SJCRH30 (cell line): ENCODE measurements at regions not wholly inside any gene's neighbourhood (a gene's known extent, or its start where the extent isn't known, plus 50 kb on each side); places are given as distances from the start of the nearest gene placed in this dataset.

Source experiments
- DNase-seq, 2 experiments: peaks; one replicate each; pipeline ENCODE4 v3.0.0-alpha.2; 2015 to 2020
- H3K27ac ChIP-seq: fragments of 250-450 bp; sonication (Bioruptor Pico); 2 replicates; pipeline ENCODE4 v1.5.1; 2020; ENCODE audit warnings: mild to moderate bottlenecking, moderate library complexity
- H3K27me3 ChIP-seq: fragments of 250-450 bp; sonication (Bioruptor Pico); 2 replicates; pipeline ENCODE4 v1.5.1; 2020; ENCODE audit warnings: mild to moderate bottlenecking, moderate library complexity
- H3K36me3 ChIP-seq: fragments of 250-450 bp; sonication (Bioruptor Pico); 2 replicates; pipeline ENCODE4 v1.5.1; 2020; ENCODE audit warnings: mild to moderate bottlenecking, moderate library complexity
- H3K4me1 ChIP-seq: fragments of 250-450 bp; sonication (Bioruptor Pico); 2 replicates; pipeline ENCODE4 v1.5.1; 2020; ENCODE audit warnings: mild to moderate bottlenecking, moderate library complexity
- H3K4me3 ChIP-seq: fragments of 250-450 bp; sonication (Bioruptor Pico); 2 replicates; pipeline ENCODE4 v1.5.1; 2020; ENCODE audit warnings: mild to moderate bottlenecking, moderate library complexity
- H3K9me3 ChIP-seq: fragments of 250-450 bp; sonication (Bioruptor Pico); replicated peaks from 2 replicates; pipeline ENCODE4 v1.5.1; 2020; ENCODE audit warnings: mild to moderate bottlenecking, moderate library complexity

GRCh38 chr2:133955169-133955568, 298.7 kb upstream of the MGAT5 start:
- H3K27me3 ChIP-seq: no peaks in the 10 kb centered on the region; the same call in 1 of the 2 replicates
- H3K4me1 ChIP-seq: no peaks in the 10 kb centered on the region
- H3K27ac ChIP-seq: no peak overlapping the region
- H3K9me3 ChIP-seq: no peaks in the 10 kb centered on the region
- H3K4me3 ChIP-seq: no peak overlapping the region
- DNase-seq: no peak
- no peaks in the 10 kb centered on the region for H3K36me3 ChIP-seq

- Histone ChIP-seq H3K36me3 (no peaks in the 10 kb centered on the region), H3K4me1 (no peaks in the 10 kb centered on the region), H3K4me3 (no peak overlapping the region), H3K9me3 (no peaks in the 10 kb centered on the region), H3K27ac (no peak overlapping the region), H3K27me3 (no peaks in the 10 kb centered on the region; the same call in 1 of the 2 replicates)
- DNase-seq: no peak
These were observed 297.4 kb upstream of the MGAT5 start for GRCh38 chr2:133956434-133956935.

GRCh38 chr2:133957724-133958480, 296.0 kb upstream of the MGAT5 start:
- no peak overlapping the region for H3K27ac ChIP-seq
- H3K4me1 ChIP-seq: no peaks in the 10 kb centered on the region
- H3K27me3 ChIP-seq: no peaks in the 10 kb centered on the region; the same call in 1 of the 2 replicates
- H3K36me3 ChIP-seq: no peaks in the 10 kb centered on the region
- no peaks in the 10 kb centered on the region for H3K9me3 ChIP-seq
- no peak for DNase-seq
- H3K4me3 ChIP-seq: no peak overlapping the region

GRCh38 chr2:133959066-133959465, 294.8 kb upstream of the MGAT5 start:
- Histone ChIP-seq H3K4me1 (no peaks in the 10 kb centered on the region), H3K4me3 (no peak overlapping the region)
- no peak for DNase-seq

GRCh38 chr2:133966720-133967304, 287.1 kb upstream of the MGAT5 start:
- no peak overlapping the region for H3K4me3 ChIP-seq
- H3K27me3 ChIP-seq: peaks cover 10% of the 10 kb centered on the region
- H3K27ac ChIP-seq: no peak overlapping the region
- no peaks in the 10 kb centered on the region for H3K9me3 ChIP-seq
- no peak for DNase-seq
- no peaks in the 10 kb centered on the region for H3K36me3 ChIP-seq
- H3K4me1 ChIP-seq: no peaks in the 10 kb centered on the region

More at GRCh38 chr2:133959066-133959465, 294.8 kb upstream of the MGAT5 start:
- Histone ChIP-seq H3K36me3 (no peaks in the 10 kb centered on the region), H3K9me3 (no peaks in the 10 kb centered on the region), H3K27ac (no peak overlapping the region), H3K27me3 (no peaks in the 10 kb centered on the region; the same call in 1 of the 2 replicates)

- no peaks in the 10 kb centered on the region for H3K36me3 ChIP-seq
- no peak for DNase-seq
- H3K4me3 ChIP-seq: no peak overlapping the region
- H3K27ac ChIP-seq: no peak overlapping the region
- H3K27me3 ChIP-seq: peaks cover 10% of the 10 kb centered on the region
- no peaks in the 10 kb centered on the region for H3K9me3 ChIP-seq
- H3K4me1 ChIP-seq: no peaks in the 10 kb centered on the region
These were observed 286.5 kb upstream of the MGAT5 start for GRCh38 chr2:133967326-133967725.

- peaks cover 10% of the 10 kb centered on the region for H3K27me3 ChIP-seq
- no peak for DNase-seq
- H3K4me3 ChIP-seq: no peak overlapping the region
- H3K36me3 ChIP-seq: no peaks in the 10 kb centered on the region
- no peak overlapping the region for H3K27ac ChIP-seq
- H3K9me3 ChIP-seq: no peaks in the 10 kb centered on the region
- no peaks in the 10 kb centered on the region for H3K4me1 ChIP-seq
These were observed 285.4 kb upstream of the MGAT5 start for GRCh38 chr2:133968446-133968845.

GRCh38 chr2:133970641-133971040, 283.2 kb upstream of the MGAT5 start:
- no peak overlapping the region for H3K27ac ChIP-seq
- DNase-seq: no peak
- no peaks in the 10 kb centered on the region for H3K4me1 ChIP-seq
- H3K9me3 ChIP-seq: no peaks in the 10 kb centered on the region
- no peak overlapping the region for H3K4me3 ChIP-seq
- peaks cover 10% of the 10 kb centered on the region for H3K27me3 ChIP-seq
- no peaks in the 10 kb centered on the region for H3K36me3 ChIP-seq

- no peak for DNase-seq
- H3K36me3 ChIP-seq: no peaks in the 10 kb centered on the region
- H3K27me3 ChIP-seq: peaks cover 10% of the 10 kb centered on the region
- H3K27ac ChIP-seq: no peak overlapping the region
- no peaks in the 10 kb centered on the region for H3K4me1 ChIP-seq
- no peaks in the 10 kb centered on the region for H3K9me3 ChIP-seq
- H3K4me3 ChIP-seq: no peak overlapping the region
These were observed 281.6 kb upstream of the MGAT5 start for GRCh38 chr2:133972297-133972696.

- peaks cover 10% of the 10 kb centered on the region for H3K27me3 ChIP-seq
These were observed 281.1 kb upstream of the MGAT5 start for GRCh38 chr2:133972786-133973185.

GRCh38 chr2:133974353-133974752, 279.5 kb upstream of the MGAT5 start:
- Histone ChIP-seq H3K9me3 (no peaks in the 10 kb centered on the region), H3K27ac (no peak overlapping the region), H3K4me1 (no peaks in the 10 kb centered on the region), H3K4me3 (no peak overlapping the region), H3K27me3 (peaks cover 6% of the 10 kb centered on the region), H3K36me3 (no peaks in the 10 kb centered on the region)
- DNase-seq: no peak

More at GRCh38 chr2:133972786-133973185, 281.1 kb upstream of the MGAT5 start:
- Histone ChIP-seq H3K4me1 (no peaks in the 10 kb centered on the region), H3K36me3 (no peaks in the 10 kb centered on the region), H3K4me3 (no peak overlapping the region), H3K9me3 (no peaks in the 10 kb centered on the region), H3K27ac (no peak overlapping the region)
- DNase-seq: no peak

- no peaks in the 10 kb centered on the region for H3K9me3 ChIP-seq
- no peaks in the 10 kb centered on the region for H3K36me3 ChIP-seq
- H3K4me3 ChIP-seq: no peak overlapping the region
- no peaks in the 10 kb centered on the region for H3K4me1 ChIP-seq
- H3K27ac ChIP-seq: no peak overlapping the region
- peaks cover 6% of the 10 kb centered on the region; the same call in 1 of the 2 replicates for H3K27me3 ChIP-seq
- DNase-seq: no peak
These were observed 278.7 kb upstream of the MGAT5 start for GRCh38 chr2:133975135-133975534.

GRCh38 chr2:133975676-133976428, 278.0 kb upstream of the MGAT5 start:
- DNase-seq: no peak
- no peaks in the 10 kb centered on the region for H3K36me3 ChIP-seq
- H3K4me3 ChIP-seq: no peak overlapping the region
- no peaks in the 10 kb centered on the region for H3K9me3 ChIP-seq
- H3K4me1 ChIP-seq: no peaks in the 10 kb centered on the region
- H3K27ac ChIP-seq: no peak overlapping the region
- peaks cover 3% of the 10 kb centered on the region; the same call in 1 of the 2 replicates for H3K27me3 ChIP-seq

GRCh38 chr2:133976659-133977058, 277.2 kb upstream of the MGAT5 start:
- Histone ChIP-seq H3K27ac (no peak overlapping the region), H3K9me3 (no peaks in the 10 kb centered on the region), H3K27me3 (no peaks in the 10 kb centered on the region), H3K4me1 (no peaks in the 10 kb centered on the region), H3K36me3 (no peaks in the 10 kb centered on the region), H3K4me3 (no peak overlapping the region)
- DNase-seq: no peak

- no peak for DNase-seq
These were observed 276.5 kb upstream of the MGAT5 start for GRCh38 chr2:133977405-133977804.

More at GRCh38 chr2:133977405-133977804, 276.5 kb upstream of the MGAT5 start:
- H3K27ac ChIP-seq: no peak overlapping the region
- H3K9me3 ChIP-seq: no peaks in the 10 kb centered on the region
- H3K4me1 ChIP-seq: no peaks in the 10 kb centered on the region
- H3K4me3 ChIP-seq: no peak overlapping the region
- no peaks in the 10 kb centered on the region for H3K27me3 ChIP-seq
- no peaks in the 10 kb centered on the region for H3K36me3 ChIP-seq
